ENCODE measurements at regions not wholly inside any gene's neighbourhood (a gene's known extent, or its start where the extent isn't known, plus 50 kb on each side); places are given as distances from the start of the nearest gene placed in this dataset.

- TF ChIP-seq CTCF (IDR thresholded peaks at IDR 0.05) (no peak), POLR2A (IDR thresholded peaks at IDR 0.05) (no peak), EP300 (IDR thresholded peaks at IDR 0.05) (no peak), POLR2AphosphoS5 (IDR thresholded peaks at IDR 0.05) (no peak)
These were observed 840.3 kb upstream of the ADGRL3 start for GRCh38 chr4:60359746-60360367.
